Peyer's patch (tissue), 4 donors: ENCODE measurements at regions not wholly inside any gene's neighbourhood (a gene's known extent, or its start where the extent isn't known, plus 50 kb on each side); places are given as distances from the start of the nearest gene placed in this dataset.

Source experiments
- POLR2A ChIP-seq, 2 donors: fragments of 450-650 bp; IDR thresholded peaks; one replicate each; pipeline ENCODE4 v1.5.1; 2017; ENCODE audit warnings: antibody characterized with exemption in 2 of 2, mild to moderate bottlenecking in 2 of 2, moderate library complexity in 2 of 2
- TF ChIP-seq, protein P1 (sequence below), 6 experiments: fragments of 450-650 bp in 4 of 6; fragments of 200-600 bp in 2 of 6; sonication (generic) in 1 of 6; IDR thresholded peaks; one replicate each; pipeline ENCODE4 v1.5.1; 2017 to 2019; ENCODE audit warnings: antibody characterized with exemption in 6 of 6, mild to moderate bottlenecking in 3 of 6, moderate library complexity in 1 of 6

DNA sequence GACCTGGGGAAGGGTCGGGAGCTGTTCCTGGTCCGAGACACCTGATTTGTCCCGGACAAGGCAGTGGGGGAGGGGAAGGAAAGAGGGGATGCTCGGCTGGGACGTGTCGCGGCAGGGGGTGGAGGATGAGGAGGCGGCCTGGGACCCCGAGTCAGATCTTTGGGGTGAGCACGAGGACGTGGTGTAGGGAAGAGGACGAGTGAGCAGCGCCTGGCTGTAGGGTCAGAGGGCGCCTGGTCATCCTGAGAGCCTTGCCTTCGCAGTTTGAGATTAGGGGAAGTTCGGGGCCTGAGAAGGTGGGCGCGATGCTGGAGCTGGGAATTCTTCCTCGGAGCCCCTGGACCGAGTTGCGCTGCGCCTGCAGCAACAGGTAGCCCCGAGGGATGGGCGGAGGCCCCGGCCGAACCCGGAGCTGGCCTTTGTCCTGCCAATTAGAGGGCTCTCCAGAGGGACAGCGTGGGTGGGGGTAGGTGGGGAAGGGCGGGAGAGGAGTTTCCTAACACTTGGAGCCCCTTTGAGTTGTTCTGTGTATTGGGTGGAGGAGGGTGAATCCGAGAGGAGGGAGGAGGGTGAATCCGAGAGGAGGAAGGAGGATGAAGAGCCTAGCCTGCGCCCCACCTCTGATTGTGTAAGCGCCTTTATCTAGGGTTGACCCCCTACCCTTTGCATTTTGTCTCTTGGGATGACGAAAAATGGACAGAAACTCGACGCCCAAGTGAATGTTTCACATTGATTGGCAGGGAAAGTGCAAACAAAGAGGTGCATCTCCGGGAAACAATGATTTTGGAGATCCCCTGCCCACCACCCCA lies 72.0 kb downstream of the SOX4 start:
- TF ChIP-seq, protein P1, sequence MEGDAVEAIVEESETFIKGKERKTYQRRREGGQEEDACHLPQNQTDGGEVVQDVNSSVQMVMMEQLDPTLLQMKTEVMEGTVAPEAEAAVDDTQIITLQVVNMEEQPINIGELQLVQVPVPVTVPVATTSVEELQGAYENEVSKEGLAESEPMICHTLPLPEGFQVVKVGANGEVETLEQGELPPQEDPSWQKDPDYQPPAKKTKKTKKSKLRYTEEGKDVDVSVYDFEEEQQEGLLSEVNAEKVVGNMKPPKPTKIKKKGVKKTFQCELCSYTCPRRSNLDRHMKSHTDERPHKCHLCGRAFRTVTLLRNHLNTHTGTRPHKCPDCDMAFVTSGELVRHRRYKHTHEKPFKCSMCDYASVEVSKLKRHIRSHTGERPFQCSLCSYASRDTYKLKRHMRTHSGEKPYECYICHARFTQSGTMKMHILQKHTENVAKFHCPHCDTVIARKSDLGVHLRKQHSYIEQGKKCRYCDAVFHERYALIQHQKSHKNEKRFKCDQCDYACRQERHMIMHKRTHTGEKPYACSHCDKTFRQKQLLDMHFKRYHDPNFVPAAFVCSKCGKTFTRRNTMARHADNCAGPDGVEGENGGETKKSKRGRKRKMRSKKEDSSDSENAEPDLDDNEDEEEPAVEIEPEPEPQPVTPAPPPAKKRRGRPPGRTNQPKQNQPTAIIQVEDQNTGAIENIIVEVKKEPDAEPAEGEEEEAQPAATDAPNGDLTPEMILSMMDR (IDR thresholded peaks at IDR 0.05), result no peak
- no peak for TF ChIP-seq POLR2A (IDR thresholded peaks at IDR 0.05)
